H1 (cell line): ENCODE measurements at regions not wholly inside any gene's neighbourhood (a gene's known extent, or its start where the extent isn't known, plus 50 kb on each side); places are given as distances from the start of the nearest gene placed in this dataset.

ENCODE experiments used
- BRCA1 ChIP-seq: IDR thresholded peaks from 2 replicates; pipeline ENCODE4 v1.6.1; 2012; ENCODE audit warnings: low read depth, low read length, improper control_type of control experiment
- CBX5 ChIP-seq: fragments of 300-800, 300-1000 bp; sonication (generic); IDR thresholded peaks from 2 replicates; pipeline ENCODE4 v1.7.1; 2016; ENCODE audit warnings: antibody characterized with exemption, low read length, low read depth
- CTCF ChIP-seq, 3 experiments: IDR thresholded peaks; 1 replicate in 2 of 3; 2 replicates in 1 of 3; pipeline versions ENCODE4 v1.5.1 to v1.6.1; 2011; ENCODE audit warnings: low read length in 3 of 3, mild to moderate bottlenecking in 3 of 3, inconsistent platforms in 2 of 3, low read depth in 1 of 3, moderate library complexity in 1 of 3; ENCODE audit not compliant: insufficient read depth in 1 of 3; ENCODE audit errors: control extremely low read depth in 1 of 3
- EGR1 ChIP-seq: IDR thresholded peaks from 2 replicates; pipeline ENCODE4 v1.6.1; 2011; ENCODE audit warnings: low read depth, low read length, borderline replicate concordance
- EP300 ChIP-seq, 2 experiments: IDR thresholded peaks; 1 replicate in 1 of 2; 2 replicates in 1 of 2; pipeline ENCODE4 v1.6.1; 2011 to 2012; ENCODE audit warnings: low read depth in 2 of 2, low read length in 2 of 2, mild to moderate bottlenecking in 2 of 2, borderline replicate concordance in 1 of 2, inconsistent platforms in 1 of 2, moderate library complexity in 1 of 2
- EZH2 ChIP-seq: fragments of 200-600 bp; sonication (generic); IDR thresholded peaks from 2 replicates; pipeline ENCODE4 v1.7.1; 2012; ENCODE audit warnings: low read depth, mild to moderate bottlenecking, moderate library complexity, low read length, inconsistent platforms; ENCODE audit not compliant: severe bottlenecking
- POLR2A ChIP-seq, 2 experiments: IDR thresholded peaks; 1 replicate in 1 of 2; 2 replicates in 1 of 2; pipeline ENCODE4 v1.6.1; 2011; ENCODE audit warnings: low read depth in 2 of 2, low read length in 2 of 2, mild to moderate bottlenecking in 2 of 2; ENCODE audit errors: control extremely low read depth in 1 of 2
- SAP30 ChIP-seq: fragments of 300-600 bp; sonication (generic); IDR thresholded peaks from 2 replicates; pipeline ENCODE4 v1.7.1; 2012; ENCODE audit warnings: low read length, moderate library complexity, mild to moderate bottlenecking, inconsistent platforms; ENCODE audit not compliant: insufficient read depth, insufficient replicate concordance
- SP1 ChIP-seq: IDR thresholded peaks from 2 replicates; pipeline ENCODE4 v1.6.1; 2011; ENCODE audit warnings: low read depth, low read length
- TBP ChIP-seq: IDR thresholded peaks from 2 replicates; pipeline ENCODE4 v1.6.1; 2011; ENCODE audit warnings: low read depth, low read length, improper control_type of control experiment
- TCF12 ChIP-seq: IDR thresholded peaks from 2 replicates; pipeline ENCODE4 v1.6.1; 2011; ENCODE audit warnings: low read depth, mild to moderate bottlenecking, low read length
- TEAD4 ChIP-seq: IDR thresholded peaks from 2 replicates; pipeline ENCODE4 v1.6.1; 2012; ENCODE audit warnings: low read depth, low read length, inconsistent platforms, mixed read lengths

- TF ChIP-seq TBP (no peak), EZH2 (no peak), CTCF (IDR thresholded peaks at IDR 0.05; ENCODE audit: control extremely low read depth in 1 of 3, insufficient read depth in 1 of 3, low read depth in 1 of 3, low read length in 3 of 3) (no peak), TCF12 (no peak), CBX5 (no peak), TEAD4 (no peak), POLR2A (IDR thresholded peaks at IDR 0.05; ENCODE audit: control extremely low read depth in 1 of 2, low read depth in 2 of 2, low read length in 2 of 2) (no peak), BRCA1 (no peak), EP300 (IDR thresholded peaks at IDR 0.05; ENCODE audit: borderline replicate concordance in 1 of 2, low read depth in 2 of 2, low read length in 2 of 2) (no peak), SAP30 (no peak), SP1 (no peak), EGR1 (no peak)
These were observed 105.4 kb upstream of the AKIRIN2 start for GRCh38 chr6:87807475-87807874.
